ENCODE measurements at regions not wholly inside any gene's neighbourhood (a gene's known extent, or its start where the extent isn't known, plus 50 kb on each side); places are given as distances from the start of the nearest gene placed in this dataset.
"Not testable (repeated sequence)": the region's sequence is repeated elsewhere in the genome, so short reads cannot be mapped to it uniquely, and the experiment has no call there.

GRCh38 chr4:134624365-134624764 lies 422.8 kb upstream of the PABPC4L start:
- peak; percentile 35 for DNase-seq (ENCODE audit: low read depth, low spot score)

GRCh38 chr4:134622626-134623575 lies 421.3 kb upstream of the PABPC4L start:
- DNase-seq (ENCODE audit: low read depth, low spot score): peak; percentile 42

- DNase-seq (ENCODE audit: low read depth, low spot score): no peak
Observed at GRCh38 chr4:134622199-134622598, 420.6 kb upstream of the PABPC4L start.

GRCh38 chr4:134621715-134622114 lies 420.1 kb upstream of the PABPC4L start:
- DNase-seq (ENCODE audit: low read depth, low spot score): not testable (repeated sequence)

- DNase-seq (ENCODE audit: low read depth, low spot score): no peak
Observed at GRCh38 chr4:134610956-134611355, 409.4 kb upstream of the PABPC4L start.

GRCh38 chr4:134610172-134610571 lies 408.6 kb upstream of the PABPC4L start:
- no peak for DNase-seq (ENCODE audit: low read depth, low spot score)

- no peak for DNase-seq (ENCODE audit: low read depth, low spot score)
Observed at GRCh38 chr4:134601706-134602105, 400.1 kb upstream of the PABPC4L start.

- DNase-seq (ENCODE audit: low read depth, low spot score): no peak
Observed at GRCh38 chr4:134591326-134591725, 389.7 kb upstream of the PABPC4L start.

- DNase-seq (ENCODE audit: low read depth, low spot score): no peak
Observed at GRCh38 chr4:134585972-134586371, 384.4 kb upstream of the PABPC4L start.

- DNase-seq (ENCODE audit: low read depth, low spot score): no peak
Observed at GRCh38 chr4:134567461-134567860, 365.9 kb upstream of the PABPC4L start.

GRCh38 chr4:134560728-134561127 lies 359.1 kb upstream of the PABPC4L start:
- DNase-seq (ENCODE audit: low read depth, low spot score): no peak

- DNase-seq (ENCODE audit: low read depth, low spot score): no peak
Observed at GRCh38 chr4:134552063-134552462, 350.5 kb upstream of the PABPC4L start.

GRCh38 chr4:134551348-134551747 lies 349.8 kb upstream of the PABPC4L start:
- DNase-seq (ENCODE audit: low read depth, low spot score): no peak

GRCh38 chr4:134548052-134548628 lies 346.6 kb upstream of the PABPC4L start:
- DNase-seq (ENCODE audit: low read depth, low spot score): no peak

GRCh38 chr4:134546279-134546678 lies 344.7 kb upstream of the PABPC4L start:
- no peak for DNase-seq (ENCODE audit: low read depth, low spot score)

GRCh38 chr4:134544303-134544770 lies 342.7 kb upstream of the PABPC4L start:
- DNase-seq (ENCODE audit: low read depth, low spot score): no peak

- DNase-seq (ENCODE audit: low read depth, low spot score): no peak
Observed at GRCh38 chr4:134540588-134540987, 339.0 kb upstream of the PABPC4L start.

GRCh38 chr4:134539729-134540231 lies 338.2 kb upstream of the PABPC4L start:
- DNase-seq (ENCODE audit: low read depth, low spot score): no peak

- no peak for DNase-seq (ENCODE audit: low read depth, low spot score)
Observed at GRCh38 chr4:134537701-134538100, 336.1 kb upstream of the PABPC4L start.

GRCh38 chr4:134533068-134533467 lies 331.5 kb upstream of the PABPC4L start:
- DNase-seq (ENCODE audit: low read depth, low spot score): no peak

GRCh38 chr4:134531013-134531412 lies 329.4 kb upstream of the PABPC4L start:
- DNase-seq (ENCODE audit: low read depth, low spot score): no peak

- no peak for DNase-seq (ENCODE audit: low read depth, low spot score)
Observed at GRCh38 chr4:134529629-134530028, 328.0 kb upstream of the PABPC4L start.
